ENCODE measurements at regions not wholly inside any gene's neighbourhood (a gene's known extent, or its start where the extent isn't known, plus 50 kb on each side); places are given as distances from the start of the nearest gene placed in this dataset.

DNA sequence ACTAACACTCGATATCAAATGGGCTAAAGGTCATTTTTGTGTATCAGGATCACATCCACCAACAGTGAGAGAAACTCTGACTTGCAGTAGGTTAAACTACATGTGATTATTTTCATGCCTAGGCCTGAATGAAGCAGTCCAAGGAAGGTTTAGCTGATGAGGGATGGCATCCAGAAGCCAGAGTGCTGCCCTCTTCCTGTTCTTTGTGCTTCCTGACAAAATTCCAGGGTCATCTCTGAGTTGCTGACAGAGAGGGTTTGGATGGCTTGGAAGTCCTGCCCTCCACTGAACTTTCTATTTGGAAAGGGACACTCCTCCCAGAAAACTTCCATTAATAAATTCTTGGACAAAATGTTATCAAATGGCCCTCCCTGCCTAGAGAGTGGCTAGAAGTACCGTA lies 728.3 kb upstream of the SLC10A2 start:
- 78 to 88% methylated on average over 2 of the region's 2 CpGs for WGBS, 2 donors
- H3K4me3 ChIP-seq (ENCODE audit: low read depth, poor library complexity, severe bottlenecking): no peak overlapping the region
- no peak for DNase-seq (ENCODE audit: low spot score in 2 of 2)
- intact Hi-C loops (cut with DNase I; ENCODE audit: low total_unique reads): no loop called here
- no peak for TF ChIP-seq POLR2A (IDR thresholded peaks at IDR 0.05)
- TF ChIP-seq, protein P1, sequence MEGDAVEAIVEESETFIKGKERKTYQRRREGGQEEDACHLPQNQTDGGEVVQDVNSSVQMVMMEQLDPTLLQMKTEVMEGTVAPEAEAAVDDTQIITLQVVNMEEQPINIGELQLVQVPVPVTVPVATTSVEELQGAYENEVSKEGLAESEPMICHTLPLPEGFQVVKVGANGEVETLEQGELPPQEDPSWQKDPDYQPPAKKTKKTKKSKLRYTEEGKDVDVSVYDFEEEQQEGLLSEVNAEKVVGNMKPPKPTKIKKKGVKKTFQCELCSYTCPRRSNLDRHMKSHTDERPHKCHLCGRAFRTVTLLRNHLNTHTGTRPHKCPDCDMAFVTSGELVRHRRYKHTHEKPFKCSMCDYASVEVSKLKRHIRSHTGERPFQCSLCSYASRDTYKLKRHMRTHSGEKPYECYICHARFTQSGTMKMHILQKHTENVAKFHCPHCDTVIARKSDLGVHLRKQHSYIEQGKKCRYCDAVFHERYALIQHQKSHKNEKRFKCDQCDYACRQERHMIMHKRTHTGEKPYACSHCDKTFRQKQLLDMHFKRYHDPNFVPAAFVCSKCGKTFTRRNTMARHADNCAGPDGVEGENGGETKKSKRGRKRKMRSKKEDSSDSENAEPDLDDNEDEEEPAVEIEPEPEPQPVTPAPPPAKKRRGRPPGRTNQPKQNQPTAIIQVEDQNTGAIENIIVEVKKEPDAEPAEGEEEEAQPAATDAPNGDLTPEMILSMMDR (IDR thresholded peaks at IDR 0.05): no peak

DNA sequence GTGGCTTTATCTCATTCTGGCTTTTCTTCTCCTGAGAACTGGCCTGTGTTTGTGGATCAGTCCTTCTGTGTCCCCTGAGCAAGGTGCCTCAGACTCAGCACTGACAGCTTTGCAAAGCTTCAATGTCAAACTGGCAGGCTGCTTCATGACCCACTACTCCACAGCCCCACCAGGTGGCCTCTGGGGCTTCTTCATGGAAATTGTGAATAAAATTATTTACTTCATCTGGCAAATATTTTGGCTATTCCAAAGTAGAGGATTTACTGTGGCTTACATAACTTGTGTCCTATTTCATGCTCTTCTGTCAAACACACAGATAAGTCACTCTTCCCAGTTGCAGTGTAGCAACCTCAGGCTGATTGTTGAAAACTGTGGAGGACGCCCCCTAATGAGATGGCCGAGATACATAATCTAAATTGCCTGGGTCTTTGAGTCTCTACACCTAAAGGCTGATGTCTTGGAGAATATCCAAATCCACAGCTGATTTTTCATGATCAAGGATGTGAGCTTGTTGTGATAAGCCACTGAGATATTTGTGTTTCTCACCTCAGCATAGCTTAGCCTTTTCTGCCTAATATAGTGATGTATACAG lies 721.9 kb upstream of the SLC10A2 start:
- DNase-seq (ENCODE audit: low spot score in 2 of 2): no peak
- intact Hi-C loops (cut with DNase I; ENCODE audit: low total_unique reads): no loop called here
- WGBS, 2 donors: 54 to 70% methylated on average over 2 of the region's 2 CpGs
- TF ChIP-seq POLR2A (IDR thresholded peaks at IDR 0.05): no peak
- TF ChIP-seq, protein P1 (IDR thresholded peaks at IDR 0.05): no peak
- no peak overlapping the region for H3K4me3 ChIP-seq (ENCODE audit: low read depth, poor library complexity, severe bottlenecking)

DNA sequence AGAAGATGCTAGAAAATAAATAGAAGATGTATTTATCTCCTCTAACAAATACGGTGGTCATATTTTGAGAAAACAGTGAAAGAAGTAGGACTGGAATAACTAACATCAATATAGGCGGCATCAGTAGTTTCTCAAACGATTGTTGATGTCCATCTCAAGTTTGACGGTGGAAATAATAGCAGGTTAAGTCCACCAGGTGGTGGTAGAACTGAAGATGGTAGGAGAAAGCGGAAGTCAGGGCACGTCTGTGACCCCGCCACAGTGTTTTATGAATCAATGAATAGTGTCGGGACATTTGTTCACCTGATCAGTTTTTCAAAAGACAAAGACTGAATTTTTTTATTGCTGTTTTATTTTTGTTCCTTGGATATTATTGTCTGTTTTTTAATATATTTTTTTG lies 706.4 kb upstream of the SLC10A2 start:
- intact Hi-C loops (cut with DNase I; ENCODE audit: low total_unique reads): no loop called here
- TF ChIP-seq POLR2A (IDR thresholded peaks at IDR 0.05): no peak
- TF ChIP-seq, protein P1 (IDR thresholded peaks at IDR 0.05): no peak
- H3K4me3 ChIP-seq (ENCODE audit: low read depth, poor library complexity, severe bottlenecking): no peak overlapping the region
- DNase-seq (ENCODE audit: low spot score in 2 of 2): no peak
- WGBS, 2 donors: 72 to 87% methylated on average over 8 of the region's 8 CpGs

DNA sequence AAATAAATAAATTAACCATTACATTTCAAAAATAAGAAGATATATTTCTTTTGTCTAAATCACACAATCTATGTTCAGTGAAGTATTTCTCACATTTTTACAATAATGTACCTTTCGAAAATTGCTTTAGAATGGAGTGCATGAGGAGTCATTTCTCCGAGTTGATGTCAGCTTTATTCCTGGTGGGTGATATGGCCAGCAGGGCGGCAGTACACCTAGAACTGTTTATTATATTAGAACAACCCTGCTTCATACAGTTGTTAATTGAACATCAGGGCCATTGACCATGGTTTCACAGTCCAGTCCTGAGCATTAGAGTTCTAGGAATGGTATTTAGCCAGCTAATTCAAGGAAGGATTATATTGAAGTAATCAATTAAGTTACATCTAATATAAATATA lies 696.3 kb upstream of the SLC10A2 start:
- no peak for TF ChIP-seq POLR2A (IDR thresholded peaks at IDR 0.05)
- TF ChIP-seq, protein P1 (IDR thresholded peaks at IDR 0.05): no peak
- H3K4me3 ChIP-seq (ENCODE audit: low read depth, poor library complexity, severe bottlenecking): no peak overlapping the region
- WGBS, 2 donors: 89 to 92% methylated on average over 3 of the region's 3 CpGs
- DNase-seq (ENCODE audit: low spot score in 2 of 2): no peak
- intact Hi-C loops (cut with DNase I; ENCODE audit: low total_unique reads): no loop called here

DNA sequence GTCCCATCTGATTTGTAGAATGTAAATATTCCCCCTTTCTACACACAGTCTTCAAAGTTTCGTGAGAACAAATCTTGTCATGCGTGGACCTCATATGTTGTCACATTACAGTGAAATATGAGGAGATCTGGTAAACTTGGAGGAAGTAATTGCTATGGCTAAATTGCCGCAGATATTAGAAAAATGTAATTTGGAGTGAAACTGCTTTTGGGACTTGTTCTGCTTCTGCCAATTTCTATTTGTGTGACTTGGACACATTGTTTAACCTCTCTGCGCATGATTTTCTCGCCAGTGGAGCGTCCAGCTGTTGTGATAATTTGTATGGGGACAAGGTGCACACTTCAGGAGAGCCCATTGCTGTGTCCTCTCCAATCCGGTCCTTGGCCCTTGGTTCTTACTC lies 693.1 kb upstream of the SLC10A2 start:
- no peak for DNase-seq (ENCODE audit: low spot score in 2 of 2)
- intact Hi-C loops (cut with DNase I; ENCODE audit: low total_unique reads): no loop called here
- TF ChIP-seq, protein P1 (IDR thresholded peaks at IDR 0.05): no peak
- TF ChIP-seq POLR2A (IDR thresholded peaks at IDR 0.05): no peak
- H3K4me3 ChIP-seq (ENCODE audit: low read depth, poor library complexity, severe bottlenecking): no peak overlapping the region
- WGBS, 2 donors: 66 to 67% methylated on average over 7 of the region's 7 CpGs

DNA sequence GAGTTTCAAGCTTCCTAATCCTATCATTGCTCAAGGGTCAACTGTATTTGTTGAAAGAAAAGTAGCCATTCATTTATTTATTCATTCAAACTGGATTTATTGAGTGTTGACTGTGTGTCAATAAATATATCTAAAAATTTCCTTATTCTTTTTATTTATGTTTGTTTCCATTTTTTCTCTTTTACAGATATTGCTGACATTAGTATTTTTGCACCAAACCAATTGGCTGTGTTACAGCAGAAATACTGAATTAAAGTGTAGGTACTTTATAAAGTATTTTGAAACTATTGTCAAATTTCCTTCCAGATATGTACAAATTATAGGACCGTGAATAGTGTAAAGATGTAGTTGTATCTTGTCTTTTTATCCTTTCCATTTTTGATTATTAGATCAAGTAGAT lies 692.0 kb upstream of the SLC10A2 start:
- DNase-seq (ENCODE audit: low spot score in 2 of 2): no peak
- H3K4me3 ChIP-seq (ENCODE audit: low read depth, poor library complexity, severe bottlenecking): no peak overlapping the region
- no peak for TF ChIP-seq POLR2A (IDR thresholded peaks at IDR 0.05)
- TF ChIP-seq, protein P1 (IDR thresholded peaks at IDR 0.05): no peak
- intact Hi-C loops (cut with DNase I; ENCODE audit: low total_unique reads): no loop called here
- 84 to 90% methylated on average over 1 of the region's 1 CpG for WGBS, 2 donors

Measured in lower leg skin (tissue), 4 donors.